GM10248 (cell line): ENCODE measurements at regions not wholly inside any gene's neighbourhood (a gene's known extent, or its start where the extent isn't known, plus 50 kb on each side); places are given as distances from the start of the nearest gene placed in this dataset.

Experiments
- CTCF ChIA-PET: fragments of 300-600 bp; sonication (Branson Sonifier 250); formaldehyde crosslinking; extraction: SDS; loops from one replicate; lab custom pipeline; 2021; ENCODE audit warnings: antibody characterized with exemption; lab: Yijun Ruan, JAX
- POLR2A ChIA-PET: fragments of 350-650 bp; sonication (Branson Sonifier 250); formaldehyde crosslinking; extraction: SDS; loops from one replicate; lab custom pipeline; 2020; ENCODE audit warnings: antibody characterized with exemption; lab: Yijun Ruan, JAX
- DNase-seq: peaks from one replicate; pipeline ENCODE4 v3.0.0; 2012; ENCODE audit errors: extremely low spot score
- CTCF ChIP-seq: IDR thresholded peaks from 2 replicates; pipeline ENCODE4 v1.5.1; 2012; ENCODE audit warnings: mild to moderate bottlenecking, low read depth; ENCODE audit errors: extremely low read depth, missing control alignments, control extremely low read depth

- ChIA-PET CTCF (interaction anchor here (0.7 kb wide), 1 partner anchor 12 kb away, joined by 3 read pairs; no protein-coding TSS in a partner anchor), POLR2A (no interaction called here)
- DNase-seq: no peak
- no peak for TF ChIP-seq CTCF
Observed at GRCh38 chr2:210842896-210843295, 286.5 kb downstream of the CPS1 start.

GRCh38 chr2:210844016-210844415 is 287.6 kb downstream of the CPS1 start:
- no peak for DNase-seq
- CTCF ChIA-PET: no interaction called here
- POLR2A ChIA-PET: no interaction called here
- no peak for TF ChIP-seq CTCF

GRCh38 chr2:210859314-210859713 is 302.9 kb downstream of the CPS1 start:
- ChIA-PET CTCF (no interaction called here), POLR2A (no interaction called here)
- TF ChIP-seq CTCF: no peak
- no peak for DNase-seq

GRCh38 chr2:210860276-210860675 is 303.9 kb downstream of the CPS1 start:
- TF ChIP-seq CTCF: no peak
- no peak for DNase-seq
- ChIA-PET CTCF (no interaction called here), POLR2A (no interaction called here)

- POLR2A ChIA-PET: no interaction called here
- CTCF ChIA-PET: no interaction called here
- no peak for DNase-seq
- TF ChIP-seq CTCF: no peak
Observed at GRCh38 chr2:210861038-210861665, 304.8 kb downstream of the CPS1 start.

- no peak for DNase-seq
- POLR2A ChIA-PET: no interaction called here
- CTCF ChIA-PET: interaction anchor here (1.5 kb wide), 1 partner anchor 12 kb away, joined by 3 read pairs; no protein-coding TSS in a partner anchor
- no peak for TF ChIP-seq CTCF
Observed at GRCh38 chr2:210862283-210863065, 306.1 kb downstream of the CPS1 start.
